HG02623 (cell line): ENCODE measurements at regions not wholly inside any gene's neighbourhood (a gene's known extent, or its start where the extent isn't known, plus 50 kb on each side); places are given as distances from the start of the nearest gene placed in this dataset.
"Not testable (repeated sequence)": the region's sequence is repeated elsewhere in the genome, so short reads cannot be mapped to it uniquely, and the experiment has no call there.

ENCODE experiments used
- ATAC-seq: cut with Tn5 transposase; IDR thresholded peaks from one replicate; pipeline ENCODE4 v1.9.1; 2021; ENCODE audit warnings: moderate library complexity; ENCODE audit not compliant: unreplicated experiment

DNA sequence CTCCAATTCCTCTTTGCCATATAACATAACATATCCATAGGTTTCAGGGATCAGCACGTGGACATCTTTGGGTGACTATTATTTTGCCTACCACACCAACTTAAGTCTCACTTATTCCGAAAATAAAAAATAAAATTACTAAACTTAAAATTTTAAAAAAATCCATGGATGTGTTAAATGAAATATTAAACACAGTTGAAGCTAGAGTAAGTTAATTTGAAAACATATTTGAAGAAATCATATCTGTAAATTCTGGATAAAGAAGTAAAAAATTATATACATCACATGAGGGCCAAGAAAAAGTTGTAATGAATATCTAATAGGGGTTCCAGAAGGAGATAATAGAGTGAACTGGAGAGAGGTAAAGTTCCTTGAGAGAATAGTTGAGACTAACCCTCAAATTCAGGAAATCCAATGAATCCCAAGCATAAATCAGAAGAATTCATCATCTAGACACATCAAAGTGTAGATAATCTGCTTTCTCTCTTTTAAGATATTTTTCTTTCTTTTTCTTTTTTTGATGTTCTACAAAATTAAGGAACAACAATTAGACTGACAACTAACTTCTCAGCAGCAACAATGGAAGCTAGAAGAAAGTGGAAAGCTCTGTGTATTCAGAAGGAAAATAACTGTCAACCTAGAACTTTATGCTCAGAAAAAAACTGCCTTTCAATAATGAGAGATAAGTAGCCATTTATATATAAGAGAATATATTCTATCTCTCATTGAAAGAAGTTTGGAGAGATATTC is 147.4 kb downstream of the ABHD5 start:
- ATAC-seq: no peak

DNA sequence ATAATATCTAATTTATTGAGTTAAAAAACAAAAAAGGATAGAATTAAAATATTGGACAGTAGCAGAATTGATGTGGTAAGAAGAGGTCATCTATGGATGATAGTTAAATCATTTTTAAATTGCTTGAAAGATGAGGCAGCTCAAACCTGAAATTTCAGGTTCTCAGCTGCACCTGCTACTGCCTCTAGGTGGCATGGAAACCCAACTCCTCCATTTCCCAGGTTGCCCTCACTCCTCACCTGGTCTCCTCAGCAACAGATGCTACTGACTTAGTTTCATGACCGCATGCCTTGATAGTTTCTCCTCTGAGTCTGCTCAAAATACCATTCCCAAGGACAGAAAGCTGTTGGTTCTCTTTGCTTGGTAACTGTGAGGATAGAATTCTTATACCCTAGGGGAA is 148.1 kb downstream of the ABHD5 start:
- ATAC-seq: no peak

DNA sequence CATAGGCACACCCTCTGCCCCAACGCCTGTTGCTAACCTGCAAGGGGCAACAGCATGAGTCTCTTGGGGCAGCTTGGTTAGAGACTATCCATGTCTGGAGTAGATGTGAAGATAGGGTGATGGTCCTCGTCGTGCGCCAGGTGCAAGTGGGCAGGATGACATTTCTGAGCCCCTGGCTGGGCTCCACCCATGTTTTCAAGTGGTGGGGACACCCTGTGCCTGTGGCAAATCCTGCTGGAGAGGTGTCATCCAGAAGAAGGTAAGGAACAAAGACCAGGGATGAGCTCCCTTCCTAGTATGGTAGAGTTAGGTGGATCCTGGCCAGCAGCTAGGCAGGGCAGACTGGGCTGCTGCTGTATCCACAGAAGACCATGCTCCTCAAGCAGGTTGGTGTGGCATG is 152.6 kb downstream of the ABHD5 start:
- ATAC-seq: no peak

DNA sequence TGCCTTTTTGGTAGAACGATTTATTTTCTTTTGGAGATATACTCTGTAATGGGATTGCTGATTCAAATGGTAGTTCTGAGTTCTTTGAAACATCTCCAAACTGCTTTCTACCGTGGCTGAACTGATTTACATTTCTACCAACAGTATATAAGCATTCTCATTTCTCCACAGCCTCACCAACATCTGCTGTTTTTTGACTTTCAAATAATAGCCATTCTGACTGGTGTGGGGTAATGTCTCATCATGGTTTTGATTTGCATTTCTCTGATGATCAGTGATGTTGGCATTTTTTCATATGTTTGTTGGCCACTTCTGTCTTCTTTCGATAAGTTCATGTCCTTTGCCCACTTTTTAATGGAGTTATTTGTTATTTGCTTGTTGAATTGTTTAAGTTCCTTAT is 154.0 kb downstream of the ABHD5 start:
- ATAC-seq: no peak

DNA sequence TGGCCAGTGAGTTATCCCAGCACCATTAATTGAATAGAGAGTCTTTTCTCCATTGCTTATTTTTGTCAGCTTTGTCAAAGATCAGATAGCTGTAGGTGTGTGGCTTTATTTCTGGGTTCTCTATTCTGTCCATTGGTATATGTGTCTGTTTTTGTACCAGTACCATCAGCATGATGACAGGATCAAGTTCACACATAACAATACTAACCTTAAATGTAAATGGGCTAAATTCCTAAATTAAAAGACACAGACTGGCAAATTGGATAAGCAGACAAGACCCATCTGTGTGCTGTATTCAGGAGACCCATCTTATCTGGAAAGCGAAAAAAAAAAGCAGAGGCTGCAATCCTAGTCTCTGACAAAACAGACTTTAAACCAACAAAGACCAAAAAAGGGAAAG is 154.8 kb downstream of the ABHD5 start:
- not testable (repeated sequence) for ATAC-seq

DNA sequence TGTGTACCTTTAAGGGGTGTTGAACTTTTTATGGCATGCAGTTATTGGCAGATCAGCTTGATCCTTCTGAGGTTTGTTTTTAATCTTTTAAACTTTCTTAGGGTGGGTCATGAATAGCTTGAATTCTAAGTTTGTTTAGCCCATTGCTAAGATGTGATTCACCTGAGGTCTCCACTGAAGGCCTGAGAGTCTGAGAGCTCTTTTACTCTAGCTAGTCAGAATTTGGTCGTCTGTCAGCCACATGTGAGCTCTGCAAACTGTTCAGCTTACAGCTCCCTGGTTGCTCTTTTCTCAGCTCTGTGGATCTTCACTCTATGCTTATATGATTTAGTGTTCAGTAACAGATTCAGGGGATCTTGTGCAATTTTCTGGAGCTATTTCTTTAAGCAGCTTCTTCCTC is 161.3 kb downstream of the ABHD5 start:
- ATAC-seq: no peak

DNA sequence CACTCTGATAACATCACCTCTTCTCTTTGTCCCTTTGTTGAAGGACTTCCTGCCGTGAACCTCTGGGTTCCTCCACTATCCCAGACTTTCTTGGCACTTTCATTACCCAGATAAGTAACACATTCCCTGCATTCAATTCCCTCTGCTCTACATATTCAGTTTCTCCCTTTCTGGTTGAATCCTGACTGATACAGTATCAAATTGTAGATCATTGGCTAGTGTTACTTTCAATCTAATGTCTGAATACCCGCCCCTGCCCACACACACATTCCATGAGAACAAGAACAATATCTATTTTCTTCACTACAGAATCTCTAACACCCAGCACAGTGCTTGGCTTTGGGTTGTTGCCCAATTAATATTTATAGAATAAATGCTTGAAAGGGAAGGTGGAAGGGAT is 163.5 kb downstream of the ABHD5 start:
- ATAC-seq: no peak

DNA sequence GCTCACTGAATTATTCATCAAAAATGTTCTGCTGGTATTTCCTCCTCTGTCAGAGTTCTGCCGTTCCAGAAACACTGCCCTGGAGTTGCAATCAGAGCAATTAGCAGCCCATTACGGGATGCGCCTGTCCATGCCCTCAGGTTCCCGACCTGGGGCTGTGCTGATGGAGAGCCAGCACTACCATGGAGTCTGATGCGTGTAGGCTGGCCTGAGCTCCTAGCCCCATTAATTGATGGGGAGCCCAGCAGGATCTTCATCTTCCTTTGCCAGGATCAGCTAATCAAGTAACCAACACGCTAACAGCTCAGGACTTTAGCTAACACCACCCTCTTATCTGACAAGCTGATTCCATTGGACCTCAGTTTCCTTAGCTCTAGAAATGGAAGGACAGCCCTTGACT is 164.2 kb downstream of the ABHD5 start:
- ATAC-seq: no peak

DNA sequence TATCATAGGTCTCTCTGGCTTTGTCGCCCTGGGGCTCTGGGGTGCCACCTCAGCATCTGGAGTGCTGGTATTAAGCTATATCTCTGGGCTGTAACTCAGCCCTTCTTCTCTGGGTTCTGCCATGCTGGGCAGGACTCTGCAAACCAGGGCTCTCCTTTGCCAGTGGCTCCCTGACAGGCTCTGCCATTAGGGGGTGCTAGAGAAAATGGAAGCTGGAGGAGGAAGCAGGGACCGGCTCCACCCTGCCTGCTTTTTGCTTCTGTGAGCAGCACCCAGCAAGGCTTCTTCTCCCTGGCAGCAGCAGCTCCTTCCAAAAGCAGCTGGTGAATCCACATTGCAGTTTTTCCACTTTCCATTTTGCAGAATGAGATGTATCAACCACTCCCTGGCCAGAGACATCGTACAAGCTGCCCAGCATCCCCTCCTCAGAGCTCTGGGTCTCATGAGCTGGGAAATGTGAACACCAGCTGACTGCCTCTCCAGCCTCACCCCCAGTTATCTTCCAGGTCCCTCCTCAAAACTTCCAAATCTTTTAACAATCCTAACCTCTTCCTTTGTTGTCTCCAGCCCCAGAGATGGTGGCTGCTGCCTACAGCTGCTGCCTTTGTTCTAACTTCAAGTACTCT is 165.0 kb downstream of the ABHD5 start:
- ATAC-seq: peak; percentile 75

DNA sequence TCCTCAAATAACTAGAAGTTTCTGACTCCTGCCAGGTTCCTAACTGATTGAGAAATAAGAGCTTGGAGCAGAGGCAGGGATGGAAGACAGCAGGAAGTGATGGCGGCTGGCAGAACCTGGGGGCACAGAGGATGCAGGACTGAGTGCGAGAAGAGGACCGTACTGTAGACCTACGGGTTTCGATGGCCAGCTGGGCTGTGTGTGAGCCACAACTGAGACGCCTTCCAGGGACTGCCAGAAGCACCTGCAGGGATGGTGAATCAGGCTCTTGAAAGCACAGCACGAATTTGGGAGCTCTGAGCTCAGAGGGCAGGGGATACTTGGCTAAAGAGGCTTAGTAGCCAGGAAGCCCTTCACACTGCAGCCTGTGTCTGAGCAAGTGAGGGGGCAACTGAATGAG is 165.6 kb downstream of the ABHD5 start:
- no peak for ATAC-seq

DNA sequence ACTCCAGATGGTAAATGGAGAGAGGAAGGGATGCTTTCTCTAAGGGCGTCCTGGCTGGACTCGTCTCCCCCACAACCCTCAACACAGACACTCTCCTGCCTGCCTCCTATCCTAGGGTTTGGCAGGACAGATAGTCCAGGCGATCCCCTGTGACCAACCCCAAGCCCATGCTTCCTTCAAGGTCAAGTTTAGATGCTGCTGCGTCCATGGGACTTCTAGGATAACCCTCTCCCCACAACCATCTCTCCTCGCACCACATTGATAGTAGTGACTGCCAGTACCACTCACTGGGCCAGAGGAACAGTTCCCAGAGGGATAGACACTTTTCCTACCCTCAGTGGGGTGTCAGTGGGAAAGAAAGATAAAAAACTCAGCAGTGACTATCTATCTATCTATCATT is 166.0 kb downstream of the ABHD5 start:
- no peak for ATAC-seq

DNA sequence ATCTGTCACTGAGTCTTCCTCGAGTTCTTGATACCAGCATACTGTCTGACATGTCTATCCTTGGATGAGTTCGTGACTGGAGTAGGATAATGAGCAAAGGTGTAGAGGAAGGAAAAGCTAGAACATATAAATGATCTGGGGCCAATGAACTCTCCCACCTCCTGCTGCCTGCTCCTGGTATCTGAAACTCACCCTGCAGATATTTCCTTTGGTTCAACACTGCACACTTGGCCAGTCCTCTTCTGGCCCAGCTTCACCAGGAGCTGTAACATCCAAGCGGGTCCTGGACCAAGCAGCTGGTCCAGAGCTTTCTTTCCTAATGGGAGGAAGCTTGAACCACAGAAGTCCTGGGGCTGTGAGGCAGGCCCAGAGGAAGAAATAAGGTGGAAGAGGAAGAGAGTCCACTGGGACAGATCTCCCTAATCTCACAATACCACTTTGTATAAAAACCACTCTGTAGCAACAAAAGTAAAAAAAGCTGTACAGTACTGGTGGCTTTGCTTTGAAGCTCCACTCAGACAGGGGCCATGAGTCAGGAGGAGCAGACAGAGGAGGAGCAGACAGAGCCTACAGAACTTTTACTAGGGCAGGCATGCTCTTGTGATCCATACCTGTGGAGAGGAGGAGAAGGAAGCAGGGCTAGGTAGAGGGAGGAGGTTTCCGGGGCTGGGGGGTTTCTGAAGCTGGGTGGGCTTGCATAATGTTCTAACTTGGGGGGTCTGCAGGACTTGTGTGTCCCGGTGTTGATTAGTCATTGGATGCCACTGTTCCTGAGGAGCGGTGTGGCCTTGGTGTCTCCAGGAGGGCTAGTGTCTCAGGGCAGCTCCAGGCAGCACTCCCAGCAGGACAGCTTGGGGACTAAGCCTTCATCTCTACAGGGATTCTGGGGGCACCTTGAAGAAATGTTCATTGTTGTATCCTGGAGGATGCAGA is 166.9 kb downstream of the ABHD5 start:
- no peak for ATAC-seq

DNA sequence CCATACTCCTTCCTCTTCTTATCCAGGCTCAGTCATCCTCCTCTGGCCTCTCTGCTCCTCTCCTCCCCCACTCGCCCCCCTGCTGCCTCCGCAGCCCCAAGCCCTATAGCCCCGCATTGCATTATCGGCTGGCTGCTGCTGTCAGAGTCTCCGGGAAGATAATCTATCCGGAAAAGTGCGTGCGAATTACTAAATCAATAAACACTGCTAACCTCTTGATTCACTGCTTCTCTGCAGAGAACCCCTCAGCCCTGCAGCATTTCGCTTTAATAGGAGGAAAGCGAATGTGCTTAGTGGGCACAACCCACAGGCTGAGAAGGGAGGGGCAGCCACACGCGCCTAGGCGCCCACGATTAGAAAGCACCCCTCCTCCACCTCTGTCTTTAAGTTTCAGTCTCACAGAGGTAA is 167.6 kb downstream of the ABHD5 start:
- ATAC-seq: no peak

DNA sequence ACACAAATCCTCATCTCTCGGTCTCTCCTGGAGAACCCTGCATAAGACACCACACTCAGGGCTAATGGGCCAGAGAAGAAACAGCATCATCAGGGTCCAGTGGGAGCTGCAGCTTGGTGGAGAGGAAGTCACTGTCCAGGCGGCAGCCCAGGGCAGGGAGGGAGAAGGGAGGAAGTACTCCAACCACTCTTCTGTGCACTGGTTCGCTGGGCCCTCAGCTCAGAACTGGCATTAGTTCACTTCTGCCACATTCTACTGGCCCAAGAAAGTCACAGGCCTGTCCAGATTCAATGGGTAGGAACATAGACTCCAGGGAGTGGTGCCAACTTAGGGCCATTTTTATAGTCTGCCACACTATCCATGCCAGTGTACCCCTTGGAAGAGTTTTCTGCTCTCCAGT is 169.0 kb downstream of the ABHD5 start:
- no peak for ATAC-seq

DNA sequence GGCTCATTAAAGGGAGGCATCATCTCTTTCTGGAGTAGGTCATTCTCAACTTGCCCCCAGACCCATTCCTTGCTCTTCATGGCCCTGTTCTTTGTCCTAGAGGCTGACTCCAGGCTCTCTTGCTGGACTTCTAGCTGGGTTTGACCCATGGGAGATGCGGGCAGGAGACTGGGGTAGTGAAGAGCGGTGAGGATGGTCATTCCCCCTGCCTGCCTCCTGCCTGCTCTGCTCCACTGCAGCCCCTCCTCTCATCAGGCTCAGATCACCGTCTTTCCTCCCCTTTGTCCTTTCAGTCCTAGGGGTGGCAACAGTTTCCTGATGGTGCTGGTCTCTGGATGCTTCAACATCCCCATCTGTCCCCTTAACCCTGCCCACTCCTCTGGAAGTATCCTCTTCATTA is 170.9 kb downstream of the ABHD5 start:
- no peak for ATAC-seq

DNA sequence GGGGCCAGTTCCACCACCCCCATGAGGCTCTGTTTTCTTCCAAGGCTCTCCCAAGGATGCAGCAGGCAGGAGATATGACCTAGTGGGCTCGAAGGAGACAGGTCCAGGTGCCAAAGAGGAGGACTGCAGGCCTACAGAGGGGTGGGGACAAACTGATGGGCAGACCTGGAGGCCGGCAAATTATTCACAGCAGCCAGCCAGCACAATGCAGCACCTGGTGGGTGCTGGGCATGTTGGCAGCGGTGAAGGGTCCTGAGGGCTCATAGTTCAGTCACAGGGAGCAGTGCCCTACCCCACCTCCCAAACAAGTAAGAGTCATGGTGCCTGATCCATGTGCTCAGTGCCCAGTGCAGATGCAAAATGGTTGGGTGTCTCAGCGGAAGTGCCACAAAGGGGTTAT is 171.7 kb downstream of the ABHD5 start:
- no peak for ATAC-seq

DNA sequence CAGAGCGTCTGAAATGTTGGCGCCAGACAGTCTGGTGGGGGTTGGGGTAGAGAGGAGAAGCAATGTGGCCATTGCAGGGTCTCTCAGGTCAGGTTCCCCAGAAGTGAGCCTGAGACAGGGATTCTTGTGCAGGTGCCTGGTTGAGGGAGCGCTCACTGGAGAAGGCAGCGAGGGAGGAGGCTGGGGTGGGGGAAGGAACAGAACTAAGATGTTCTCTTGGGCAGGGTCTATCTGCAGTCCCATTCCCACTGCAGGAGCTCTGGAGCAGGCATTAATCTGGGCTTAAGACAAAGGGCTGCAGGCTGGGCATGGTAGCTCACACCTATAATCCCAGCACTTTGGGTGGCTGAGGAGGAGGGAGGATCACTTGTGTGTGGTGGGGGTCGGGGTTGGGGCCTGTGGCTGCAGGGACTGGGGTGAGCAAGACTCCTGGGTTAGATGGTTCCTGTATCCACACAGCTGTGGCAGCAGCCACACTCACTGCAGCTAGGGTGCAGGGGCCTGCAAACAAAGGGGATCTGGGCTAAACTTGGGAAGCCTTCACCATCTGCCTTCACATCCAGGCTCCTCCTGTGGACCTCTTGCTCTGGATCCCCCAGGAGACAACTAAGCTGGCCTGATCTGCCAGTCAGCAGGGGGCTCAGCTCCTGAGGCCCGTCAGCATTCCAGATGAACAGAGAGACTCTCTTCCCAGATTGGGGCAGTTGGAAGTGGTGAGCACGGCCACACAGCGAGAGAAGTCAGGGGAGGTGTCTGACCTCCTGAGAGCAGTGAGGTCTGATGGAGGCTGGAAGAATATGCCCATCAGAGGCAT is 172.5 kb downstream of the ABHD5 start:
- no peak for ATAC-seq

DNA sequence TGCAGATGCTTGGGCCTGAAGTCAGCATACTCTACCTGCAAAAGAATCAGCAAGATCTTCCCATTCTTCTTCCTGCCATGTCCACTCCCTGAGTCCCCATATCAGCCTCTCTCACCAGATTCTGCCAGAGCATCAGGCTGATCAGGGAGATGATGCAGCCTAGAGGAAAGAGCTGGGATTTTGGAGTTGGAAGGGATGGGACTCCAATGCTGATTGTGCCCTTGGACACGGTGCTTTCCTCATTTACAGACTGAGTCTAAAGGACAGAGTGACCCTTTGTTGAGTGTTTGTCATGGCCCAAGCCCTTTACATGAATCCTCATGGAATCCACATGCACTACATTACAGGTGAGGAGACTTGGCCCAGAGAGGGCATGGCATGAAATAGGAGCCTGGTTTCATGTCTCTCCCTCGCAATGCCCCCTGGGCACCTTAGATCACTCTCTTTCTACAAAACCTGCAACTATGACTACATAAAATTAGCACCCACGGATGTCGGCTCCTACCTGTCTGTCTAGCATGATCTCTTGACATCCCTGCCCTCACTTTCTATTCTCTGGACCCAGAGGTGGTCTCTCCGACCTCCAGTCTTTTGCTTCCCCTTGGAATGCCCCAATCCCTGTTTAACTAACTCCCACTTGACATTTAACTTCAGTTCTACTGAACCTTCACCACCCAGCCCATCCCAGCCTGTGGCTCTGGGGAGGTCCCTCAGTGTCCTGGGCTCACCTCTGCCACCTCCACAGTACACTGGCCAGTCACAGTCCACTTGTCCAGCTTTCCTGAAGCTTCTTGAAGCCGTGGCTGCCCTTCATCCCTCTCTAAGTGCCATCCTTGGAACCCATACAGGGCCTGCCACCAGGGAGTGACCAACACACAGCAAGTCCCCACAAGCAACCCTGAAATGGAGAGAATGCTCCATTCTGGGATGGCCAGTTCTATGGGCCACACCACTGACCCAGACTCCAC is 173.5 kb downstream of the ABHD5 start:
- ATAC-seq: no peak

DNA sequence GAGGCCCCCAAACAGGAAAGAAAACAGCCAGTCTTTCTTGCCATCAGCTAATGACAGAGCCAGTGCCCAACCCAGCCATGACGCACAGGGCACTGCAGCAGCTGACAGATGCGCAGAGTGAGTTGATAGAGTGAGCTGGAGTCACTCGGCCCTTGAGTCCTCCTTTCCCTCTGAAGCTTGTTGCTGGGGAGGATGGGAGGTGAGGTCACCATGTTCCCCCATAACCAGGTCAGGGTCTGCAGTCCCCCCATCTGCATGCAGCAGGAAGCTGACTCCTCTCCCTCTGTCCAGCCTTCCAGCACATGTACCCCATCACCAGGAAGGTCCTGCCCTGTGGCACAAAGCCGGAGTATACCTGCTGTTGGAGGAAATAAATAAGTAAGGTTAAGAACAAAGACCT is 174.6 kb downstream of the ABHD5 start:
- no peak for ATAC-seq
